GM19035 (cell line): ENCODE measurements at regions not wholly inside any gene's neighbourhood (a gene's known extent, or its start where the extent isn't known, plus 50 kb on each side); places are given as distances from the start of the nearest gene placed in this dataset.
"Not testable (repeated sequence)": the region's sequence is repeated elsewhere in the genome, so short reads cannot be mapped to it uniquely, and the experiment has no call there.

Source experiments
- ATAC-seq: cut with Tn5 transposase; IDR thresholded peaks from one replicate; pipeline ENCODE4 v1.9.1; 2021; ENCODE audit not compliant: unreplicated experiment

- ATAC-seq, result not testable (repeated sequence)
Measured at GRCh38 chr5:1731855-1732237, 67.8 kb downstream of the MRPL36 start.

DNA sequence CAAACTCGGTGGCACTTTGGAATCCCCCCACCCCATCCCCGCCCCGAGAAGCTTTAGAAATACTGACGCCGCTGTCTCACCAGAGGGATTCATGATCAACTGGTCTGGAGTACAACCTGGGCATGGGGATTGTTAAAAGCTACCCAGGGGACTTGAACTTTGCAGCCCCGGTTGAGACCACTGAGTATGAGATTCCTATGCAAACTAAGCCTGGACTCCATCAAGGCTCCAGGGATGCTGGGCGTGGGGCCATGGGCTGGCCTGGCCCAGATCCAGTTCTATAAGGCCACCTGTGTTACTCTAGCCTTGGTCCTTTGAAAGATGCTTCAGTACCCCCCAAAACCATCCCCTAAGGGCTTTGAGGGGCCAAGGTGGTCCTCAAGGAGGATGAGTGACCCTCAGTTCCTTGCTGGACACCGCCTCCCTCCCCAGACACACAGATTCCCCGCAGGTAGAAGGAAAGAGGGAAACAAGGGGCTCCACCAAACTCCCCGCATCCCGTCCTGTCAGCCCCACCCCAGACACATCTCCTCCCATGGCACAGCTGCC lies 68.5 kb downstream of the MRPL36 start:
- no peak for ATAC-seq

GRCh38 chr5:1730487-1730847 lies 69.2 kb downstream of the MRPL36 start:
- ATAC-seq, result no peak

- ATAC-seq, result no peak
Measured at GRCh38 chr5:1729641-1730486, 69.8 kb downstream of the MRPL36 start.

DNA sequence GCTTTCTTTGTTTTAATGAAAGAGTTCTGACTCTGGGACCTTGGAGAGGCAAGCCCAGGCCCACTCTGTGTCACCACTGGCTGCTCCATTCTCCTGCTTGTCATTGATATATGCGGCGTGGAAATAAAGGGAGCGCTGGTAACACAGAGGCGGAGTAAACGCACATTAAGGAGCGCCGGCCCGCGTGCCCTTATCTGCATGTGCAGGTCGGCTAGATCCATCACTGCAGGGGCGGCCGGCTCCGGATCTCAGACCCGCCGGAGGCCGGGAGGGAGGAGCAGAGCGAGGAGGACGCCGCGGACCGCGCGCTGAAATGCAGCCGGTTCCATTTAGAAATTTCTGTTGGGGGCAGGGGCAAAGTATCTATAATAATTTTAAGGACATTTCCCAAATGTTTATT lies 70.8 kb downstream of the MRPL36 start:
- no peak for ATAC-seq

DNA sequence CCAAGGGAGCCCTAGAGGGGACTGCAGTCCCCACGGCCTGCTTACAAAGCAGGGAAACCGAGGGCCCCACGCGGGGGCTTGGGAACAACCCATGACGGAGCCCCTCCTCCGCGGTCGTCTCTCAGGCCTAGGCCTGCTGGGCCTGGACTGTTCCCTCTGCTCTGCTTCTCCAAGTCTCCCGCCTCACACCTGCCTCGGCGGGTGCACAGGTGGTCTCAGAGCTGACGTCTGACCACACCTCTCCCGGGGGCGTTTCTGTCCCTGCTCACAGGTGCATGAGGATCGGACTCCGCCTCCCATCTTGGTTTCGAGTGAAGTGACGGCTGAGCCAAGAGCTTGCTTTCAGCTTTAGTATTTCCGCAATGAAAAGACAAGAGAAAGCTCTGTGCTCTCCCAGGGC lies 72.1 kb downstream of the MRPL36 start:
- no peak for ATAC-seq

DNA sequence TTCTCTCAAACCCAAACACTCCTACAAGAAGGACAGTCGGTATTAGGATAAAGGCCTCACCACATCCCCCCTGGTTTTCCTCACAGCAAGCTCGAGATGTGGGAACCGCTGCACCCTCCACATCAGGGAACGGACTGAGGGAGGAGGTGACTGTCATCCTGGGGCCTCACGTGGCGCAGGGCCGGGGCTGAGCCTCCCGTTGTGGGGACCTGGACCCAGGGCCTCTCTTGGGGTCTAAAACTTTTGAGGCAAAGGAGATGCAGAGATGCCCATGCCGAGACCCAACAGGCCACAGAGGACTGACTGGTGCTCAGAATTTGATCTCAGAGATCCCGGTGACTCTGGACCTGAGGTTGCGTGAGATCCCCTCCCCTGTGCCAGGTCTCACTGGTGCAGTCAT lies 72.7 kb downstream of the MRPL36 start:
- no peak for ATAC-seq

- no peak for ATAC-seq
Measured at GRCh38 chr5:1726469-1726865, 73.2 kb downstream of the MRPL36 start.

DNA sequence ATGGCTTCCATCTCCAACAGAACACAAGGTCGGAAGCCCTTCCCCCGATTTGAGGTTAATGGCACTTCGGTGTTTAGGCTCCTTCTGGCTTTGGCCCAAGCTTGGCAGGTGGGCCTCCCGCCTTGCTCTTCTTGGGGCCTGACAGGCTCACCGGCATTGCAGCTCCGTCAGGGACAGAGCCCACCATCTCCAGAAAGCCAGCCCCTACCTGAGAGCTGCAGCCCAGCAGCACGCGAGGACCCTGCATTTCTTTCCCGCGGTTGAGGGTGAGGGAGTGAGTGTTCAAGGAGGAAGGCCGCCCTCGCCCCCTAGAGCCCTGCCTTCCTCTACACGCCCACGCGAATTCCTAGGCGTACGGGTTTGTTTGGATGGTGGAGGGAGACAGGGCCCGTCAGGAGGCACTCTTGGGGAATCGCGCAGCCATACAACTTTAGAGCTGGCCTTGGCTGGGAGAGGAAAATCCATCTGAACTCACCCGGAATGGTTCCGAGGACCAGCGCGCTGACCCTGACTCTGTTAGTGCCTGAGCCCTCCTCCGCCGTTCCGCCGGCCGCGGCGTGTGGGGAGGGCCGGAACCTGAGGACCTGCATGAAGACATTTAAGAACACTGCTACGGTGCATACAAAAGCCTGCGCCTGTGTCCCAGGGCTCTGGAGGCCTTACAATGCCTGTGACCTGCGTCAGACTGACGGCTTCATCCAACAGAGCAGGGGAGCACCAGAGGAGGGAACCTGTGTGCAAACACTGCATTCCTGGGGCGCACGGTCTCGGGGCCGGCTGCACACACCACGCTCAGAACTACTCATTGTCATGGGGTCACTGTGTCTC lies 73.8 kb downstream of the MRPL36 start:
- ATAC-seq, result no peak

- ATAC-seq, result no peak
Measured at GRCh38 chr5:1724822-1725602, 74.6 kb downstream of the MRPL36 start.

DNA sequence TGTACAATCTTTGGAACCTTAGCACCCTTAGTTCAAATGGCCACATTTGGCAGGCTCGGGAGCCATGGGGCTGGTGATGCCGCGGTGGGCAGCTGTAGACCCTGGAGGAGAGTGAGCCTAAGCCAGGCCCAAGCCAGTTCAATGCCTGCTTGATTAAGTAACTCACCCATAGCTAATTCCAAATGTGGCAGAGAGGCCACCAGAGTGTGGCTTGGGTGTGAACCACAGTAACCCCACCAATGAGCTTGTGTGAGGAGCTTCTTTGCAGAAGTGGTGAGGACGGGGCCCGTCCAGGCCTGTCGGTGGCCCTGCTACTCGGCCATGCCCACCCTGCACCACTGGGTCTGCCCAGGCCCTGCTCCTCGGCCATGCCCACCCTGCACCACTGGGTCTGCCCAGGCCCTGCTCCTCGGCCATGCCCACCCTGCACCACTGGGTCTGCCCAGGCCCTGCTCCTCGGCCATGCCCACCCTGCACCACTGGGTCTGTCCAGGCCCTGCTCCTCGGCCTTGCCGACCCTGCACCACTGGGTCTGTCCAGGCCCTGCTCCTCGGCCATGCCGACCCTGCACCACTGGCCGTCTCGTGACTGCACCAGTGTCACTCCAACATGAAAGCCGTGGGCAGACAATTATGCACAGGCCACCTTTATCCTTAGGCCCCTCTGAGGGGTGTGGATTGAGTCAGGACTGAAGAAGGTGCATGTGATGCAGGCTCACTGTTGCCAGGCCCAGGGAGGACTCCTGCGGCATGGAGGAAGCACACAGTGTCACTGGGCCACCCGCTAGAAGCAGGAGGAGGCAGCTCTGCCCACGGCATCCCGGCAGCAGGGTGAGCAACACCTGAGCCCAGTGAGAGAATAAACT lies 75.4 kb downstream of the MRPL36 start:
- no peak for ATAC-seq

DNA sequence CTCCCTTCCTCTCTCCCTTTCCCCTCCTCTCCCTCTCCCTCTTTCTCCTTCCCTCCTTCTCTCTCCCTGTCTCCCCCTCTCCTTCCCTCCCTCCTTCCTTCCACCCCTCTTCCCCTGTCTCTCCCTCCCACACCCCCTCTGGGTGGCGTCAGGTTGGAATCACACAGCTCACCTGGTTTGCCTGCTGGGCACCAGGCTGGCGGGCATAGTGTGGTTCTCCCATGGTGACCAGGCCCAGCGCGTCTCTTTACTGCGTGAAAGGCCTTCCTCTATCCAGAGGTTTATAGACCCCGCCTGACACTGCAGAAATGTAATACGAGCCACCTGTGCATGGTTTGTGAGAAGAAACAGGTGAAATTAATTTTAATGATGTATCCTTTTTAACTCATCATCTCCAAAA lies 76.2 kb downstream of the MRPL36 start:
- no peak for ATAC-seq

DNA sequence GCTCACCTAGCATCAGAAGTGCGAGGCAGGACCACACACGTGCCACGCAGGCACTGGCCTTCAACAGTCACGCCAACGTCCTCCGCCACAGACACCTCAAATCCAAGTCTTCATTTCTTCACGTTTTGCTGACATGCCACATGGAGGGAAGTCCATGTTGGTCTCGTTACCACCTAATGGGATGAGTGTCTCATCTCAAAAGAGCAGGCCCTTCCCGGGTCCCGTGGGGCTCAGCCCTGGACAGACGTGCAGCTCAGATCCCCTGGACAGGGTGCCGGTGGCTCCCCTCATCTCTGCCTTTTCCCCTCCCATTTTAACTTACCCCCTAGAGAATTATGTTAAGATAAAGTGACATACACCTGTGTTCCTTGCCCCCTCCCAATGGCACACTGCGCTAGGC lies 76.8 kb downstream of the MRPL36 start:
- ATAC-seq, result no peak

GRCh38 chr5:1720396-1721110 lies 79.1 kb downstream of the MRPL36 start:
- no peak for ATAC-seq

- ATAC-seq, result no peak
Measured at GRCh38 chr5:1719860-1720259, 79.8 kb downstream of the MRPL36 start.

DNA sequence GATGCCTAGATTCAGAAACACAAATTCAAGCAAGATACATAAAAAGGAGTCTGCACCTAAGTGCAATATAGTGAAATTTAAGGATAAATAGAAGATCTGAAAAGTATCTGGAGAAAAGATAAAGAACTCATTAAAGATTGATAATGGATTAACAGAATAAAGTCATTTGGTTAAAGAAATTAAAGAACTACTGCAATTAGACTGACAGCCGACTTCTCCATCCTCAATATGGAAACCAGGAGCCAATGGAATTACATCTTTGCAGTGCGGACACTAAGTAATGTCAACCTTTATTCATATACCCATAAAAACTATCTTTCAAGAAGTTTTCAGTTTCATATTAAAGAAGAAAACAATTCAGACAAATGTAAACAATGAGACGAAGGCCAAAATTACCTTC lies 81.0 kb downstream of the MRPL36 start:
- no peak for ATAC-seq

DNA sequence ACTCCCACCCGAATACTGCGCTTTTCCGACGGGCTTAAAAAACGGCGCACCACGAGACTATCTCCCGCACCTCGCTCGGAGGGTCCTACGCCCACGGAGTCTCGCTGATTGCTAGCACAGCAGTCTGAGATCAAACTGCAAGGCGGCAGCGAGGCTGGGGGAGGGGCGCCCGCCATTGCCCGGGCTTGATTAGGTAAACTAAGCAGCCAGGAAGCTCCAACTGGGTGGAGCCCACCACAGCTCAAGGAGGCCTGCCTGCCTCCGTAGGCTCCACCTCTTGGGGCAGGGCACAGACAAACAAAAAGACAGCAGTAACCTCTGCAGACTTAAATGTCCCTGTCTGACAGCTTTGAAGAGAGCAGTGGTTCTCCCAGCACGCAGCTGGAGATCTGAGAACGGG lies 89.5 kb downstream of the MRPL36 start:
- ATAC-seq, result not testable (repeated sequence)

DNA sequence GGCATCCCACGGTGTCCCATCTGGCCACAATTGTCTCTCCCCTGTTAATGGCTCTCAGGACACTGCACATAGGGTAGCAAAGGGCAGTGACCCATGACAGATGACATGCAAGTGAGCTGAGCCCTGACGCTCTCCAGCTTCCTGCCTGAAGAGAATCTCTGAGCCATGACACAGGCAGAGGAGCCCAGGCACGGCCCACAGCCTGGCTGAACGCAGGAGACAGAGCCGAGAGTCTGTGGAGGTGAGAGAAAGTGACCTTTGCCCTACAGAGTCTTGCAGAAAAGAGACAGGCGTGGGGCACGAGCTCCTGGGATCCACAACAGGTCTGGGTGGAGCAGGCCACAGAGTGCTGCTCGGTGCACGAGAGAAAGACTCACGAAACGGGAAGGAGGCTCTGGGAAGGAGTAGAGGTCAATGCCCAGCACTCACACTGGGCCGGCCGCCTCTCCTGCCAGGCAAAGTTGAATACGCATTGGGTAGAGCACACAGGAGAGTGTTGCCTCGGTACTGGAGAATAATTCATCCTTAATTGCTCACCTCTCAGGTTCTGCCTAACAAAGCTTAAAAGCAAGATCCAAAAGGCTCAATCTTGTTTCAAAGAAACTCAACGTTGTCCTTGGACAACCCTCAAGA lies 90.3 kb downstream of the MRPL36 start:
- no peak for ATAC-seq

- ATAC-seq, result no peak
Measured at GRCh38 chr5:1708592-1709141, 91.0 kb downstream of the MRPL36 start.
